ENCODE measurements at regions not wholly inside any gene's neighbourhood (a gene's known extent, or its start where the extent isn't known, plus 50 kb on each side); places are given as distances from the start of the nearest gene placed in this dataset.

GRCh38 chr6:18053078-18053477 lies 65.6 kb upstream of the KIF13A start:
- POLR2A ChIA-PET: no interaction called here

GRCh38 chr6:18049646-18050045 lies 62.2 kb upstream of the KIF13A start:
- TF ChIP-seq CTBP1 (IDR thresholded peaks at IDR 0.05; ENCODE audit: borderline replicate concordance) (no peak), SUZ12 (IDR thresholded peaks at IDR 0.05) (no peak), FOXA1 (IDR thresholded peaks at IDR 0.05) (no peak), ELF4 (IDR thresholded peaks at IDR 0.05) (no peak), HDGF (IDR thresholded peaks at IDR 0.05; ENCODE audit: borderline replicate concordance) (no peak), SP1 (IDR thresholded peaks at IDR 0.05) (no peak), NFRKB (IDR thresholded peaks at IDR 0.05) (no peak), LEF1 (IDR thresholded peaks at IDR 0.05; ENCODE audit: borderline replicate concordance) (no peak), L3MBTL2 (conservative IDR thresholded peaks at IDR 0.05) (no peak), ZNF384 (IDR thresholded peaks at IDR 0.05) (no peak), FOXM1 (IDR thresholded peaks at IDR 0.05; ENCODE audit: borderline replicate concordance) (no peak), TARDBP (IDR thresholded peaks at IDR 0.05) (no peak), PKNOX1 (IDR thresholded peaks at IDR 0.05) (no peak), ARNT (IDR thresholded peaks at IDR 0.05) (no peak)
- POLR2A ChIA-PET: no interaction called here
- CTCF ChIA-PET: no interaction called here
- DNase-seq (ENCODE audit: extremely low spot score): no peak

More at GRCh38 chr6:18053078-18053477, 65.6 kb upstream of the KIF13A start:
- TF ChIP-seq L3MBTL2 (conservative IDR thresholded peaks at IDR 0.05) (no peak), TARDBP (IDR thresholded peaks at IDR 0.05) (no peak), SP1 (IDR thresholded peaks at IDR 0.05) (no peak), PKNOX1 (IDR thresholded peaks at IDR 0.05) (no peak), CTBP1 (IDR thresholded peaks at IDR 0.05; ENCODE audit: borderline replicate concordance) (no peak), ZNF384 (IDR thresholded peaks at IDR 0.05) (no peak), BHLHE40 (IDR thresholded peaks at IDR 0.05; ENCODE audit: borderline replicate concordance) (no peak), FOXK2 (IDR thresholded peaks at IDR 0.05) (no peak), ELF4 (IDR thresholded peaks at IDR 0.05) (no peak), ARNT (IDR thresholded peaks at IDR 0.05) (no peak), FOXA1 (IDR thresholded peaks at IDR 0.05) (no peak), FOXM1 (IDR thresholded peaks at IDR 0.05; ENCODE audit: borderline replicate concordance) (no peak), HDGF (IDR thresholded peaks at IDR 0.05; ENCODE audit: borderline replicate concordance) (no peak)
- CTCF ChIA-PET: no interaction called here
- DNase-seq (ENCODE audit: extremely low spot score): no peak

- ChIA-PET CTCF (no interaction called here), POLR2A (no interaction called here)
- no peak for TF ChIP-seq LEF1 (IDR thresholded peaks at IDR 0.05; ENCODE audit: borderline replicate concordance)
- TF ChIP-seq SUZ12 (IDR thresholded peaks at IDR 0.05): no peak
- no peak for TF ChIP-seq PKNOX1 (IDR thresholded peaks at IDR 0.05)
- no peak for TF ChIP-seq CTBP1 (IDR thresholded peaks at IDR 0.05; ENCODE audit: borderline replicate concordance)
- no peak for TF ChIP-seq TARDBP (IDR thresholded peaks at IDR 0.05)
- no peak for TF ChIP-seq FOXM1 (IDR thresholded peaks at IDR 0.05; ENCODE audit: borderline replicate concordance)
- TF ChIP-seq FOXK2 (IDR thresholded peaks at IDR 0.05): no peak
- no peak for TF ChIP-seq BHLHE40 (IDR thresholded peaks at IDR 0.05; ENCODE audit: borderline replicate concordance)
- no peak for TF ChIP-seq ARNT (IDR thresholded peaks at IDR 0.05)
- no peak for TF ChIP-seq NFRKB (IDR thresholded peaks at IDR 0.05)
- no peak for TF ChIP-seq SP1 (IDR thresholded peaks at IDR 0.05)
- no peak for TF ChIP-seq FOXA1 (IDR thresholded peaks at IDR 0.05)
- DNase-seq (ENCODE audit: extremely low spot score): no peak
Measured at GRCh38 chr6:18048953-18049630, 61.7 kb upstream of the KIF13A start.

GRCh38 chr6:18047406-18047805 lies 60.0 kb upstream of the KIF13A start:
- POLR2A ChIA-PET: interaction anchor here (1.1 kb wide), 1 partner anchor 60 kb away, joined by 3 read pairs; the partner anchor contains the start of gene KIF13A
- no peak for TF ChIP-seq PKNOX1 (IDR thresholded peaks at IDR 0.05)
- TF ChIP-seq SP1 (IDR thresholded peaks at IDR 0.05): no peak
- no peak for TF ChIP-seq L3MBTL2 (conservative IDR thresholded peaks at IDR 0.05)
- no peak for TF ChIP-seq HDGF (IDR thresholded peaks at IDR 0.05; ENCODE audit: borderline replicate concordance)
- TF ChIP-seq FOXM1 (IDR thresholded peaks at IDR 0.05; ENCODE audit: borderline replicate concordance): no peak
- TF ChIP-seq SUZ12 (IDR thresholded peaks at IDR 0.05): no peak
- no peak for TF ChIP-seq ZNF384 (IDR thresholded peaks at IDR 0.05)
- TF ChIP-seq CTBP1 (IDR thresholded peaks at IDR 0.05; ENCODE audit: borderline replicate concordance): no peak
- no peak for TF ChIP-seq ELF4 (IDR thresholded peaks at IDR 0.05)
- no peak for TF ChIP-seq ARNT (IDR thresholded peaks at IDR 0.05)
- CTCF ChIA-PET: no interaction called here
- DNase-seq (ENCODE audit: extremely low spot score): no peak

GRCh38 chr6:18045507-18045906 lies 58.1 kb upstream of the KIF13A start:
- DNase-seq (ENCODE audit: extremely low spot score): no peak
- TF ChIP-seq ZNF384 (IDR thresholded peaks at IDR 0.05) (no peak), HDGF (IDR thresholded peaks at IDR 0.05; ENCODE audit: borderline replicate concordance) (no peak), SP1 (IDR thresholded peaks at IDR 0.05) (no peak), SUZ12 (IDR thresholded peaks at IDR 0.05) (no peak), CTBP1 (IDR thresholded peaks at IDR 0.05; ENCODE audit: borderline replicate concordance) (no peak), TARDBP (IDR thresholded peaks at IDR 0.05) (no peak), BHLHE40 (IDR thresholded peaks at IDR 0.05; ENCODE audit: borderline replicate concordance) (no peak), ARNT (IDR thresholded peaks at IDR 0.05) (no peak), PKNOX1 (IDR thresholded peaks at IDR 0.05) (no peak), LEF1 (IDR thresholded peaks at IDR 0.05; ENCODE audit: borderline replicate concordance) (no peak), FOXK2 (IDR thresholded peaks at IDR 0.05) (no peak), FOXA1 (IDR thresholded peaks at IDR 0.05) (no peak), FOXM1 (IDR thresholded peaks at IDR 0.05; ENCODE audit: borderline replicate concordance) (no peak), L3MBTL2 (conservative IDR thresholded peaks at IDR 0.05) (no peak), ELF4 (IDR thresholded peaks at IDR 0.05) (no peak), NFRKB (IDR thresholded peaks at IDR 0.05) (no peak)
- ChIA-PET POLR2A (no interaction called here), CTCF (interaction anchor here (0.7 kb wide), 1 partner anchor 343 kb away, joined by 3 read pairs; no protein-coding TSS in a partner anchor)
